Trophoblast cell (in vitro differentiated cells and primary cell): ENCODE measurements at regions not wholly inside any gene's neighbourhood (a gene's known extent, or its start where the extent isn't known, plus 50 kb on each side); places are given as distances from the start of the nearest gene placed in this dataset.
"Not testable (repeated sequence)": the region's sequence is repeated elsewhere in the genome, so short reads cannot be mapped to it uniquely, and the experiment has no call there.

Experiments used
- DNase-seq, 2 donors: peaks; one replicate each; pipeline ENCODE4 v3.0.0-alpha.2; 2016
- H2AFZ ChIP-seq: 2 replicates; pipeline ENCODE4 v1.6.1; 2013; ENCODE audit warnings: low read length, moderate library complexity, mild to moderate bottlenecking; ENCODE audit not compliant: insufficient read depth, poor library complexity
- H2AK5ac ChIP-seq: 2 replicates; pipeline ENCODE4 v1.6.1; 2013; ENCODE audit warnings: mild to moderate bottlenecking, low read length
- H2BK120ac ChIP-seq: 2 replicates; pipeline ENCODE4 v1.6.1; 2013; ENCODE audit warnings: low read length, mild to moderate bottlenecking, moderate library complexity; ENCODE audit not compliant: insufficient read depth, poor library complexity
- H2BK12ac ChIP-seq: 2 replicates; pipeline ENCODE4 v1.6.1; 2013; ENCODE audit warnings: mild to moderate bottlenecking, low read length, moderate library complexity
- H2BK5ac ChIP-seq: 2 replicates; pipeline ENCODE4 v1.6.1; 2013; ENCODE audit warnings: low read length, low read depth, moderate library complexity, mild to moderate bottlenecking; ENCODE audit not compliant: poor library complexity
- H3K14ac ChIP-seq: 2 replicates; pipeline ENCODE4 v1.6.1; 2013; ENCODE audit warnings: mild to moderate bottlenecking, low read length
- H3K18ac ChIP-seq: 2 replicates; pipeline ENCODE4 v1.6.1; 2013; ENCODE audit warnings: mild to moderate bottlenecking, low read length
- H3K23ac ChIP-seq: 2 replicates; pipeline ENCODE4 v1.6.1; 2013; ENCODE audit warnings: low read length
- H3K27ac ChIP-seq: 2 replicates; pipeline ENCODE4 v1.5.1; 2013; ENCODE audit warnings: low read depth, mild to moderate bottlenecking, inconsistent platforms, low read length, moderate library complexity
- H3K27me3 ChIP-seq: 2 replicates; pipeline ENCODE4 v1.6.1; 2013; ENCODE audit warnings: inconsistent platforms, mild to moderate bottlenecking, low read length, moderate library complexity; ENCODE audit not compliant: insufficient read depth
- H3K36me3 ChIP-seq, 2 experiments: 1 replicate in 1 of 2; 2 replicates in 1 of 2; pipeline ENCODE4 v1.6.1; 2013; ENCODE audit warnings: low read length in 2 of 2, mild to moderate bottlenecking in 2 of 2, moderate library complexity in 1 of 2; ENCODE audit not compliant: insufficient read depth in 2 of 2, control insufficient read depth in 1 of 2
- H3K4ac ChIP-seq: 2 replicates; pipeline ENCODE4 v1.6.1; 2013; ENCODE audit warnings: low read depth, mild to moderate bottlenecking, low read length, moderate library complexity
- H3K4me1 ChIP-seq, 2 experiments: 1 replicate in 1 of 2; 2 replicates in 1 of 2; pipeline ENCODE4 v1.6.1; 2013; ENCODE audit warnings: low read length in 2 of 2, mild to moderate bottlenecking in 2 of 2, moderate library complexity in 1 of 2; ENCODE audit not compliant: insufficient read depth in 2 of 2, control insufficient read depth in 1 of 2
- H3K4me2 ChIP-seq: 2 replicates; pipeline ENCODE4 v1.6.1; 2013; ENCODE audit warnings: inconsistent platforms, mild to moderate bottlenecking, low read length, moderate library complexity
- H3K4me3 ChIP-seq: 2 replicates; pipeline ENCODE4 v1.5.1; 2013; ENCODE audit warnings: mild to moderate bottlenecking, low read depth, low read length, inconsistent platforms
- H3K79me1 ChIP-seq: one replicate; pipeline ENCODE4 v1.6.1; 2013; ENCODE audit warnings: low read length
- H3K79me2 ChIP-seq: 2 replicates; pipeline ENCODE4 v1.6.1; 2013; ENCODE audit warnings: low read length, mild to moderate bottlenecking; ENCODE audit not compliant: control insufficient read depth, insufficient read depth, poor library complexity
- H3K9ac ChIP-seq: 2 replicates; pipeline ENCODE4 v1.6.1; 2013; ENCODE audit warnings: mild to moderate bottlenecking, low read length
- H3K9me3 ChIP-seq: 2 replicates; pipeline ENCODE4 v1.6.1; 2013; ENCODE audit warnings: low read depth, mild to moderate bottlenecking, control low read depth, inconsistent platforms, low read length; ENCODE audit not compliant: insufficient read depth
- H4K12ac ChIP-seq: 2 replicates; pipeline ENCODE4 v1.6.1; 2013; ENCODE audit warnings: low read depth, mild to moderate bottlenecking, low read length, moderate library complexity
- H4K8ac ChIP-seq: 2 replicates; pipeline ENCODE4 v1.6.1; 2013; ENCODE audit warnings: low read depth, mild to moderate bottlenecking, low read length, moderate library complexity
- H4K91ac ChIP-seq: one replicate; pipeline ENCODE4 v1.6.1; 2013; ENCODE audit warnings: low read depth, mild to moderate bottlenecking, low read length, moderate library complexity
- WGBS: extraction: QIAGEN DNeasy Blood & Tissue Kit; methylation state at CpG from one replicate; pipeline ENCODE4 v1.1.7; 2013; ENCODE audit warnings: missing lambda C conversion rate; ENCODE audit not compliant: insufficient read length, insufficient coverage; ENCODE audit errors: extremely low coverage; 5-methylcytosine and 5-hydroxymethylcytosine counted together

- H2AK5ac ChIP-seq, H3K79me1 ChIP-seq, H2AFZ ChIP-seq, H3K79me2 ChIP-seq, H3K27me3 ChIP-seq, H4K91ac ChIP-seq, H4K12ac ChIP-seq, H3K14ac ChIP-seq, H3K18ac ChIP-seq, H4K8ac ChIP-seq, H3K9me3 ChIP-seq, H3K4me2 ChIP-seq, H3K27ac ChIP-seq, H3K4me1 ChIP-seq, H2BK120ac ChIP-seq, DNase-seq, H2BK5ac ChIP-seq, H2BK12ac ChIP-seq, H3K4ac ChIP-seq, H3K23ac ChIP-seq, H3K9ac ChIP-seq, H3K4me3 ChIP-seq, H3K36me3 ChIP-seq: not testable (repeated sequence)
- WGBS: no CpG with 5 or more reads among the region's 42 CpGs
Observed at GRCh38 chr10:63033616-63034185, 99.4 kb upstream of the NRBF2 start.

- no peak overlapping the region for H4K8ac ChIP-seq
- no peaks in the 10 kb centered on the region for H3K27me3 ChIP-seq
- H3K4me2 ChIP-seq: no peak overlapping the region
- no peaks in the 10 kb centered on the region for H3K36me3 ChIP-seq
- no peak overlapping the region for H3K14ac ChIP-seq
- H2BK5ac ChIP-seq: no peak overlapping the region
- no peak overlapping the region for H3K4ac ChIP-seq
- no peak for DNase-seq
- H3K79me2 ChIP-seq: no peaks in the 10 kb centered on the region
- H4K91ac ChIP-seq: no peak overlapping the region
- no peak overlapping the region for H2AK5ac ChIP-seq
- WGBS: no CpG with 5 or more reads among the region's 4 CpGs
- no peak overlapping the region for H3K9ac ChIP-seq
- no peaks in the 10 kb centered on the region for H3K9me3 ChIP-seq
- no peak overlapping the region for H2AFZ ChIP-seq
- H3K27ac ChIP-seq: no peak overlapping the region
- H3K18ac ChIP-seq: no peak overlapping the region
- H2BK120ac ChIP-seq: no peak overlapping the region
- no peaks in the 10 kb centered on the region for H3K4me1 ChIP-seq
- no peak overlapping the region for H3K4me3 ChIP-seq
- H3K79me1 ChIP-seq: no peaks in the 10 kb centered on the region
- H3K23ac ChIP-seq: no peak overlapping the region
- no peak overlapping the region for H4K12ac ChIP-seq
- no peak overlapping the region for H2BK12ac ChIP-seq
Observed at GRCh38 chr10:63030536-63030935, 102.6 kb upstream of the NRBF2 start.

- no peaks in the 10 kb centered on the region for H3K27me3 ChIP-seq
- H3K18ac ChIP-seq: no peak overlapping the region
- no peak overlapping the region for H2BK5ac ChIP-seq
Observed at GRCh38 chr10:63027531-63027930, 105.6 kb upstream of the NRBF2 start.

GRCh38 chr10:63021225-63021624 is 111.9 kb upstream of the NRBF2 start:
- Histone ChIP-seq H3K9me3 (no peaks in the 10 kb centered on the region), H2BK120ac (no peak overlapping the region), H3K9ac (no peak overlapping the region), H4K8ac (no peak overlapping the region), H4K91ac (no peak overlapping the region), H2AK5ac (no peak overlapping the region), H3K79me1 (no peaks in the 10 kb centered on the region), H2AFZ (no peak overlapping the region), H2BK12ac (no peak overlapping the region), H3K4me1 (no peaks in the 10 kb centered on the region), H3K4ac (no peak overlapping the region), H3K27ac (no peak overlapping the region), H3K14ac (no peak overlapping the region), H2BK5ac (no peak overlapping the region), H3K36me3 (no peaks in the 10 kb centered on the region), H3K27me3 (no peaks in the 10 kb centered on the region), H3K23ac (no peak overlapping the region), H3K4me3 (no peak overlapping the region), H3K79me2 (no peaks in the 10 kb centered on the region), H3K18ac (no peak overlapping the region), H4K12ac (no peak overlapping the region), H3K4me2 (no peak overlapping the region)
- WGBS: no CpG with 5 or more reads among the region's 1 CpG
- no peak for DNase-seq

More at GRCh38 chr10:63027531-63027930, 105.6 kb upstream of the NRBF2 start:
- H3K79me1 ChIP-seq: no peaks in the 10 kb centered on the region
- no peak overlapping the region for H2BK120ac ChIP-seq
- no peak overlapping the region for H3K27ac ChIP-seq
- no peak overlapping the region for H4K91ac ChIP-seq
- H3K4me1 ChIP-seq: no peaks in the 10 kb centered on the region
- no peaks in the 10 kb centered on the region for H3K36me3 ChIP-seq
- H4K12ac ChIP-seq: no peak overlapping the region
- H2AFZ ChIP-seq: no peak overlapping the region
- no CpG with 5 or more reads among the region's 6 CpGs for WGBS
- H3K14ac ChIP-seq: no peak overlapping the region
- no peak overlapping the region for H3K4me2 ChIP-seq
- H3K23ac ChIP-seq: no peak overlapping the region
- H2AK5ac ChIP-seq: no peak overlapping the region
- no peak overlapping the region for H3K4ac ChIP-seq
- H3K79me2 ChIP-seq: no peaks in the 10 kb centered on the region
- no peak for DNase-seq
- H2BK12ac ChIP-seq: no peak overlapping the region
- H3K9me3 ChIP-seq: no peaks in the 10 kb centered on the region
- no peak overlapping the region for H3K4me3 ChIP-seq
- H4K8ac ChIP-seq: no peak overlapping the region
- H3K9ac ChIP-seq: no peak overlapping the region
